Hepatocyte (in vitro differentiated cells): ENCODE measurements at regions not wholly inside any gene's neighbourhood (a gene's known extent, or its start where the extent isn't known, plus 50 kb on each side); places are given as distances from the start of the nearest gene placed in this dataset.

Experiments used
- CTCF ChIP-seq: fragments of 200-600 bp; sonication (generic); IDR thresholded peaks from 2 replicates; pipeline ENCODE4 v1.5.1; 2016; ENCODE audit warnings: antibody characterized with exemption, mild to moderate bottlenecking; ENCODE audit not compliant: poor library complexity
- EZH2 ChIP-seq: fragments of 200-600 bp; sonication (generic); IDR thresholded peaks from 2 replicates; pipeline ENCODE4 v1.6.1; 2016; ENCODE audit warnings: antibody characterized with exemption, mild to moderate bottlenecking, borderline replicate concordance
- EZH2phosphoT487 ChIP-seq: fragments of 200-600 bp; sonication (generic); IDR thresholded peaks from one replicate; pipeline ENCODE4 v1.6.1; 2018; ENCODE audit warnings: antibody characterized with exemption, mild to moderate bottlenecking, low read depth, moderate library complexity; ENCODE audit not compliant: unreplicated experiment, severe bottlenecking

DNA sequence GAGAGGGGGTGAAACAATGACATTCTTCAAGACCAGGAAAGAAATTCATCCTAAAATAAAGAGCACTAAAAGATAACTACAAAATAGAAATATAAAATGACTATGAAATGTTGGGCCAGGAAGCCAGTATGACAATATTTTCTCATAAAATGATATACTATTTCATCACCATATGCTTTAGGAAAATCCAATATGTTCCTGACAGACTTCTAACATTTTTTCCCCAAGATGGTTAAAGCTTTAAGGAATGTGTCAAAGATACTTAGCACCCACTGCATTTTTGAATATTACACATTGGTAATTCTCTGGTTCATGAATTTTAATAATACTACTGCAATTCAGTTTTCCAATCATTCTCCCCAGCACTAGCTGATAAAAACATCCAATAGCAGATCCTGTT lies 87.7 kb upstream of the PLEKHG7 start:
- TF ChIP-seq CTCF (no peak), EZH2 (no peak), EZH2phosphoT487 (no peak)
